Left kidney (tissue), 1 donor: ENCODE measurements at regions not wholly inside any gene's neighbourhood (a gene's known extent, or its start where the extent isn't known, plus 50 kb on each side); places are given as distances from the start of the nearest gene placed in this dataset.
A peak's percentile ranks its signal among the peaks of the same experiment; 100 is the strongest.

Experiments used
- DNase-seq: peaks from one replicate; pipeline ENCODE4 v3.0.0-alpha.2; 2013

GRCh38 chr22:47465222-47465621 is 702.8 kb downstream of the TBC1D22A start:
- DNase-seq = no peak

DNA sequence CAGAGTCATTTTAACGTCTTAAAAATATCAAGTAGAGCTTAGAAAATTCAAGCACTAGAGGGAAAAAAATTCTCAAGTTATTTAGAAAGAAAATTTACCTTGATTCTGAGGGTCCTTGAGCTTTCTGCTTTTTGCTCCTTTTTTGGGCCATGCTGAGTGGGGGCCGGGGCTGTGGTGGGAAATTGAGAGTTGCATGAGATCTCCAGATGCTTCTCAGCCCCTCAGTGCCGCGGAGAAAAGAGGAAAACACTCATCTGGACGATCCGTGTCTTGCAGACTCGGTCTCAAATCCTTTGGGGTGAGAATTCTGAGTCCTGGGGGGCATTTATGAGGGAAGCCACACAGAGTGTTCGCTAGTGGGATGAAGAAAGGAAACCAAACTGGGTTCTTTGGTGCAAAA is 700.8 kb downstream of the TBC1D22A start:
- no peak for DNase-seq

DNA sequence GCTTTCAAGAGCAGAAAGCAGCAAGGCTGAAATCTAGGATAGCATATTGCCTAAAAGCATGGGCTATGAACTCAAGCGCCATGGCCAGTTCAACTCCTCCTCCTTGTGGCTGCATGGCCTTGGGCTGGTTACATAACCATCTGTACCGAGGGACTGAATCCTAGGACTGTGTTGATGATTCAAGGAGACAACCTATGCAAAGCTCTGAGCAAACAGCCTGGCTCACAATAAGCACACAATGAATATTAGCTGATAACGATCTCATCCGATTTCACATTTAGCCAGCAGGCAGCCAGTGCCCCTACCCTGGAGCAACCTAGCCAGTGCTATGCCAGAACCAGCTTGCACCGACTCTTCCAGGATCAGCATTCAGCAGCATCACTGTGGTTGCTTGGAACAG is 698.4 kb downstream of the TBC1D22A start:
- DNase-seq = no peak

DNA sequence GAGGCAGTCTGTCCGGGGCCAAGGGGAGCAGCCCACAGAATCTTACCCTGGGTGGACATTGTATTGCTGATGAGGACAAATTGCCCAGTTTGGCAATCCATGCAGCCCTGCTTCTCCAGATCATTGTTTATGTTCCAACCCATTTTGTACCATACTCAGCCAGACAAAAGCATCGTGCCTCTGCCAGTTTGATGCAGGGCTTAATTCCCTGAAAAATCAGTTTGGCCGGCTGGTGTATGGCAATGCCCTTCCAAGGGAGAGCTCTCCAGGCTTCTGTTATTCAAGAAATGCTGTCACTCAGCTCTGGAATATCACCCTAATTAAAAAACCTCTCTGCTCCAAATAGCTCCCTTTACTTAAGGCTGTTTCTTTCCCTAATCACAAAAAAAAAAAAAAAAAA is 697.7 kb downstream of the TBC1D22A start:
- no peak for DNase-seq

DNA sequence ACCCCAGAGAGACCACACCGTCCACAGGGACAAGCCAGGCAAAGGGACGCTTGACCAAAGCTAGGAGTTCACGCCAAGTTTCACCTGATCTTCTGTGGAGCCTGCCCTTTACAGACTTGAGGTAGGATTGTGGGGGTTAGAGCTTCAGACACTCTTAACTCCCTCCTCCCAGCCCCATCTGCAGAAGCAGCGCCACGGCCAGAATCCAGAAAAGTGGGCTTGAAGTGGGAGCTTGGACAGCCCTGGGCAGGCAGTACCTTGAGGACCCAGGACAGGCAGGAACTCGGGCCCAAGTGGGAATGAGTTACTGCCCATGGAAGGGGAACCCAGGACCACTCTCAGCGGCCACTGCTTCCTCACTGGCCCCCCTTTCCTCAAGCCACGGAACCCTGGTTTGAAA is 695.9 kb downstream of the TBC1D22A start:
- no peak for DNase-seq

GRCh38 chr22:47457509-47458300 is 695.3 kb downstream of the TBC1D22A start:
- DNase-seq = no peak

DNA sequence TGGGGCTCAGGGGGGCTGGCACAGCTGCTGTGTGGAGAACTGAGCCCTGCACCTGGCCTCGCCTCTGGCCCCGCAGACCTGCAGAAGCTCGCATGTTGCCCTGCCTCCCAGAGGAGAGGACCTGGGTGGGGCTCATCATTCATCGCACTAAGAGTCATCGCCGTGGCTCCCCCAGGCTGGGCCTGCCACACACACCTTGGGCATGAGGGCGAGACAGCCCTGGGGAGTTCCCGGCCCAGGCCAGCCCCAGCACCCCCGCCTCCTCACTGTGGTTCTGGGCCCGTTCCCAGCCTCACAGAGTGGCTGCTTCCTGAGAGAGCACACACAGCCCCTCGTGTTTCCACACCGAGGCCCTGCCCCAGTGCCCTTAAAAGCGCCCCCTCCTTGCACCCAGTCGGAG is 694.6 kb downstream of the TBC1D22A start:
- DNase-seq = no peak

GRCh38 chr22:47456031-47456430 is 693.6 kb downstream of the TBC1D22A start:
- DNase-seq = no peak

DNA sequence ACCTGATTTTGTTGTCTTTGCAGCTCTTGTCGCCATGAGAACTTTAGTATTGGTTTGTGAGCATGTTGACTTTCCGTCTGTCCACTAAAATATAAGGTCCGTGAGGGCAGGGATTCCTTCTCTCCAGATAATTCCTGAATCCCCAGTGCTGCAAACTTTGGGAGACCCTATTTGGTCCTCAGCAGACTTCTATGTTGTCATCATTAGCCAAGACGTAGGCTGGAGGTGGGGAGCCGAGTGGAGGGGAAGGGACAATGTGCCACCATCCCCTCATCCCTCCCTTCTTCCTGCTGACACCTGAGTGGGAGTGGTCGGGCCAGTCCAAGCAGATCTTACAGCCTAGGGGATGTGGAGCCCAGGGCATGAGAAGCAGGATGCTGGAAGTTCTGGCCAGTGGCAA is 690.6 kb downstream of the TBC1D22A start:
- no peak for DNase-seq

GRCh38 chr22:47452184-47452583 is 689.7 kb downstream of the TBC1D22A start:
- no peak for DNase-seq

- no peak for DNase-seq
Observed at GRCh38 chr22:47450876-47451475, 688.5 kb downstream of the TBC1D22A start.

DNA sequence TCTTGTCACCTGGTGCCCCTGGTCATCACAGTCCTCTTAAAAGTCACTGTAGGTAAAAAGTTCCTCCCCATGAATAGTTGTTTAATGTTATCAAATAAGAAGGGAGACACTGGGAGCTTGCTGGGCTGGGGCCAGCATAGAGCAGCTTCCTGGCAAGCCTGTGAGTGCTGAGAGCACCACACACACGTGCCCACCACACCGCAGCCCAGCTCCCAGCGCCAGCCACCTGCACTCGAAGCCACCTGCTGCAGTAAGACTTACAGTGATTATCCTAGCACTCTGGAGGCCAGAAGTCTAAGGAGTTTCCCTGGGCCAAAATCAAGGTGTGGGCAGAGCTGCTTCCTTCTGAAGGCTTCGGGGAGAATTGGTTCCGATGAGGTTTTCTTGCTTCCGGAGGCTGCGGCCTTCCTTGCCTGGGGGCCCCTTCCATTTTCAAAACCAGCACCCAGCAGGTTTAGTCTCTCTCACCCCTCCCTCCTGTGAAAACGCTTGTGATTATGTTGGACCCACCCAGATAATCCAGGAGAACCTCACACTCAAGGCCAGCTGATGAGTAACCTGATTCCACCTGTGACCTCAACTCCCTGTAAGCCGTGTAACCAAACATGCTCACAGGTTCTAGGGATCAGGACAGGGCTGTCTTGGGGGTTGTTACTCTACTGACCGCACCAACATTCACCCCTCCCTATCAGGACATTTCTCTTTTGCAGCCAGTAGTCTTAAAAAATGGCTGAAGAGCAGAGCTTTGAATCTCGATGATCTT is 687.2 kb downstream of the TBC1D22A start:
- no peak for DNase-seq

- no peak for DNase-seq
Observed at GRCh38 chr22:47448231-47449223, 686.1 kb downstream of the TBC1D22A start.

GRCh38 chr22:47446821-47447810 is 684.7 kb downstream of the TBC1D22A start:
- no peak for DNase-seq

DNA sequence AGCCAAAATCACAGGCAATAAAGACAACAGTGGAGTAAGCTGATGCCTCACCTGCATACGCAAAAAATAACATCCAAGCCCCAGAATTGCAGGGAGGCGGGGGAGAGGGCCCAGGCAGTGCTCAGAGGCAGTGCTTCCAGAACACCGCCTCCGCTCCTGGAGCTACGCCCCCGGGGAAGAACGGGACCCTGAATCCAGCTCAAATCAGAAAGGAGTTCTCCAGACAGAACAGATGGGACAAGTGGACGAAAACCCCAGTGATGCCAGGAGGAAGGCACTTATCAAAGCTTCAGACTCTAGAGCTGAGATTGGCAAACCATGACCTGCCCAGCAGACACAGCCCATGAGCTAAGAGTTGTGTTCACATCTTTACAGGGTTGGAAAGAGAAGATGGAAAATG is 683.9 kb downstream of the TBC1D22A start:
- peak; percentile 6 for DNase-seq

GRCh38 chr22:47445716-47446290 is 683.4 kb downstream of the TBC1D22A start:
- DNase-seq = no peak

GRCh38 chr22:47445212-47445611 is 682.8 kb downstream of the TBC1D22A start:
- DNase-seq = no peak

DNA sequence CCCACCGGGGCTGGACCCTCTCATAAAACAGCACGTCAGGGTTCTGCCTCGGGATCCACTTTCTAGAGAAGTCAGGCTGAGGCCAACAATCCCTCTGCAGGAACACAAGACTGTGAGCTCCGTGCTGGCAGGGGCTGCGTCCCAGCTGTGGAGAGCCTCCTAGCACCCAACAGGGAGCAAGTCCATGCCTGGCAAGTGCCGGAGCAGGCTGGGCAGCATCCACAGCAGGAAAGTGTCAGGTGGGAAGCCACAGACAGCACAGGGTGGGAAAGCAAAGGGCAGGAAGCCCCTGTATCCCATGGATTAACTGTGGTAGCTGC is 682.3 kb downstream of the TBC1D22A start:
- DNase-seq = no peak

DNA sequence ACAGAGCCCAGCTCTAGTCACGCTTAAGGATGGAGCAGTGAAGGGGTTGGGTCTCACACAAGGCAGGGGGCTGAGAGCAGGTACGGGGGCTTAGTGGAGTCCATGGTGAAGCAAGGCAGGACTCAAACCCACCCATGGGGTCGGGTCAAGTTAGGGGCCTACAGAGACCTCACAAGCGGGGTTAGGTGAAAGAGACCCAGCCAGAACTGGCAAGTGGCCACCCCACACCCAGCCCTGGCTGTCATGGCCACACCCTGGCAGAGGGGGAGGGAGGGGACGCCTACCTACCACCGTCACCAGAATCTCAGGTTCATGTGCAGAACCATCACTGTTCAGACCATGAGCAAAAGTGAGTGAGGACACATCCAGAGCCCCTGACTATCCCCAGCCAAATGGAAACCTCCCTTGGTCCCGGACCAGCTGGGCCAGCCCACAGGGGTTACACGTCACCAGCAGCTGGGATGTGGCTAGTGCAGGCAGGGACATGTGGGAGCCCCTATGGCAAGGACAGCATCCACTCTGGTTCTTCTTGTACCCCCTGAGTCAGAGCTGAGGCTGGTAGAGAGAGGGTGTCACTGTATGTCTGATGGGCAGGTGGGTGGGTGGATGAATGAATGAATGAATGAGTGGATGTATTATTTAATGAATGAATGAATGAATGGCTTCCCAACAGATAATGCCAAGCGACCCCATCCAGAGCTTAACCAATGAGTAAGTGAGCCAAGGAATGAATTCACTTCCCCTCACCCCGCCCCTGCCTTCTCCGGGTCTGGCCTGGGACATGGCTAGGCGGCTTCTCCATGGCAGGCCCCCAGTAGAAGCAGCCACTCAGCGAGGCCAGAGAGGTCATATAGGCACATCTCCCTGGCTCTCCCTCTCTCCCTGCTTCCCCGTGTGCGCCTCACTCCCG is 681.6 kb downstream of the TBC1D22A start:
- no peak for DNase-seq
